Gastroesophageal sphincter (tissue), 4 donors: ENCODE measurements at regions not wholly inside any gene's neighbourhood (a gene's known extent, or its start where the extent isn't known, plus 50 kb on each side); places are given as distances from the start of the nearest gene placed in this dataset.

ENCODE experiments used
- ATAC-seq: fragments of 150-250 bp; one replicate; pipeline ENCODE4 v1.9.1; 2016; ENCODE audit warnings: mild to moderate bottlenecking, moderate library complexity
- H3K27ac ChIP-seq, 4 donors: fragments of 200-600 bp; sonication (generic) in 3 of 4; 1 replicate in 3 of 4; 2 replicates in 1 of 4; pipeline ENCODE4 v1.5.1; 2016 to 2019
- H3K27me3 ChIP-seq: fragments of 200-600 bp; sonication (generic); one replicate; pipeline ENCODE4 v1.5.1; 2019
- H3K36me3 ChIP-seq, 2 donors: fragments of 200-600 bp; sonication (generic); one replicate each; pipeline ENCODE4 v1.5.1; 2019; ENCODE audit warnings: control low read depth in 1 of 2
- H3K4me1 ChIP-seq, 3 donors: fragments of 200-600 bp; sonication (generic); 1 replicate in 2 of 3; 2 replicates in 1 of 3; pipeline ENCODE4 v1.5.1; 2016 to 2019; ENCODE audit warnings: control low read depth in 2 of 3
- H3K4me3 ChIP-seq, 2 donors: fragments of 200-600 bp; sonication (generic); one replicate each; pipeline ENCODE4 v1.5.1; 2019; ENCODE audit warnings: mild to moderate bottlenecking in 1 of 2, moderate library complexity in 1 of 2
- H3K9me3 ChIP-seq, 3 donors: fragments of 200-600 bp; sonication (generic); one replicate each; pipeline ENCODE4 v1.5.1; 2017 to 2019; ENCODE audit warnings: control low read depth in 2 of 3
- CTCF ChIP-seq, 4 experiments: fragments of 200-600 bp in 2 of 4; fragments of 450-650 bp in 2 of 4; sonication (generic) in 1 of 4; IDR thresholded peaks; one replicate each; pipeline ENCODE4 v1.5.1; 2017 to 2019; ENCODE audit warnings: antibody characterized with exemption in 4 of 4, mild to moderate bottlenecking in 2 of 4, moderate library complexity in 2 of 4
- EP300 ChIP-seq: sonication (generic); formaldehyde crosslinking; IDR thresholded peaks from one replicate; pipeline ENCODE4 v1.6.1; 2017; ENCODE audit warnings: antibody characterized with exemption, mild to moderate bottlenecking
- POLR2A ChIP-seq, 2 donors: fragments of 450-650 bp; IDR thresholded peaks; one replicate each; pipeline ENCODE4 v1.6.1; 2017; ENCODE audit warnings: antibody characterized with exemption in 2 of 2, mild to moderate bottlenecking in 2 of 2, moderate library complexity in 1 of 2
- POLR2AphosphoS5 ChIP-seq: sonication (generic); formaldehyde crosslinking; IDR thresholded peaks from one replicate; pipeline ENCODE4 v1.6.1; 2017; ENCODE audit warnings: antibody characterized with exemption
- WGBS, 2 donors: methylation state at CpG; one replicate each; pipeline ENCODE4 v1.1.5; 2018; ENCODE audit warnings: low coverage in 1 of 2; 5-methylcytosine and 5-hydroxymethylcytosine counted together

- WGBS, 2 donors, result 42 to 43% methylated on average over 2 of the region's 2 CpGs
- no peaks in the 10 kb centered on the region for H3K4me1 ChIP-seq
- no peaks in the 10 kb centered on the region for H3K27me3 ChIP-seq
- H3K36me3 ChIP-seq, result no peaks in the 10 kb centered on the region
- H3K9me3 ChIP-seq, result peaks cover 0 to 3% (median 0%) of the 10 kb centered on the region in 3 donors
- ATAC-seq, result no peak
- TF ChIP-seq POLR2AphosphoS5 (no peak), EP300 (no peak)
- no peak overlapping the region for H3K4me3 ChIP-seq
- H3K27ac ChIP-seq, result no peak overlapping the region
Observed at GRCh38 chr18:51582551-51582950, 385.1 kb upstream of the MEX3C start.

DNA sequence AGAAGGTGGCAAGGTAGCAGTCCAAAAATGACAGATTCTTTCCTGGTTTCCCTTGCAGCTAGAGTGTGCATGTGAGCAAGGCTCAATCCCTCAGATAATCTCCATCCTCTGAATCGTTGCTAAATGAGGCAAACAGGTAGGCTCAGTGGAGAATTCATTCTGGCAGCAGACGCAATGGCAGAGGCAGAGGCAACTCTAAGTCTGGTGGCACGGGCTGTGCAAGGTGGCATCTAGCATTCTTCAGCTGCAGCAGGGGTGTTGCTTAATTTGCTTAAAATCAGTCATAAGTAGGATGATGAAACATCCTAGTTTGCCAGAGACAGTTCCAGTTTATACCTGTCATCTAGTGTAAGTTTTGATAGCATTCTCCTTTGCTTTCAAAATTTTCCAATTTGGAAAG, 391.1 kb upstream of the MEX3C start:
- no peak for TF ChIP-seq POLR2AphosphoS5
- TF ChIP-seq POLR2A (IDR thresholded peaks at IDR 0.05), result no peak
- no peak for TF ChIP-seq CTCF (IDR thresholded peaks at IDR 0.05)
- TF ChIP-seq EP300, result no peak
- no peaks in the 10 kb centered on the region for H3K9me3 ChIP-seq
- H3K27me3 ChIP-seq, result no peaks in the 10 kb centered on the region
- H3K4me1 ChIP-seq, result no peaks in the 10 kb centered on the region
- no peaks in the 10 kb centered on the region for H3K36me3 ChIP-seq
- WGBS, 2 donors, result 83 to 100% methylated on average over 1 to 3 of the region's 3 CpGs
- ATAC-seq, result no peak
- no peak overlapping the region for H3K4me3 ChIP-seq
- H3K27ac ChIP-seq, result no peak overlapping the region

DNA sequence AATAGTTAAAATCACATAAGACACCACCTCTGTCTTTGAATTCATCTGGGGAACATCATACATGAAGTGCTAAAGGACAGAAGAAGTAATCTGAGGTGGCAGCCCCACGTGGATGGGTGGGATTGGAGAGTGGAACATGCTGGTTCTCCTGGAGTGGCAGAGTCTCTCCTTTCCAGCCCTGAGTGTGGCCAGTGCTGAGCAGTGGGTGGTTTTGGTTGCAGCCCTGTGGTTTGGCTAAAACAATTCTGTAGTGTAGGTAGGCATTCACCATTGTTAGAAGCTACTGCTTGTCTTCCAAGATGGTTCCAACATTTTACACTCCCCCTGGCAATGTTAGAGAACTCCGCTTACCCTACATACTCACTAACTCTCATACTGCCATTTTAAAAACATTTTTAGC, 396.4 kb upstream of the MEX3C start:
- no peaks in the 10 kb centered on the region for H3K4me1 ChIP-seq
- ATAC-seq, result no peak
- no peaks in the 10 kb centered on the region for H3K9me3 ChIP-seq
- H3K36me3 ChIP-seq, result no peaks in the 10 kb centered on the region
- no peaks in the 10 kb centered on the region for H3K27me3 ChIP-seq
- TF ChIP-seq CTCF (IDR thresholded peaks at IDR 0.05) (no peak), EP300 (no peak), POLR2A (IDR thresholded peaks at IDR 0.05) (no peak), POLR2AphosphoS5 (no peak)
- H3K4me3 ChIP-seq, result no peak overlapping the region
- WGBS, 2 donors, result 58 to 68% methylated on average over 2 of the region's 2 CpGs
- no peak overlapping the region for H3K27ac ChIP-seq

GRCh38 chr18:51603111-51603510, 405.6 kb upstream of the MEX3C start:
- no peaks in the 10 kb centered on the region for H3K4me1 ChIP-seq
- TF ChIP-seq EP300 (no peak), POLR2AphosphoS5 (no peak), CTCF (IDR thresholded peaks at IDR 0.05) (no peak), POLR2A (IDR thresholded peaks at IDR 0.05) (no peak)
- H3K27ac ChIP-seq, result no peak overlapping the region
- no peak overlapping the region for H3K4me3 ChIP-seq
- ATAC-seq, result no peak
- no peaks in the 10 kb centered on the region for H3K9me3 ChIP-seq
- no peaks in the 10 kb centered on the region for H3K27me3 ChIP-seq
- no peaks in the 10 kb centered on the region for H3K36me3 ChIP-seq

DNA sequence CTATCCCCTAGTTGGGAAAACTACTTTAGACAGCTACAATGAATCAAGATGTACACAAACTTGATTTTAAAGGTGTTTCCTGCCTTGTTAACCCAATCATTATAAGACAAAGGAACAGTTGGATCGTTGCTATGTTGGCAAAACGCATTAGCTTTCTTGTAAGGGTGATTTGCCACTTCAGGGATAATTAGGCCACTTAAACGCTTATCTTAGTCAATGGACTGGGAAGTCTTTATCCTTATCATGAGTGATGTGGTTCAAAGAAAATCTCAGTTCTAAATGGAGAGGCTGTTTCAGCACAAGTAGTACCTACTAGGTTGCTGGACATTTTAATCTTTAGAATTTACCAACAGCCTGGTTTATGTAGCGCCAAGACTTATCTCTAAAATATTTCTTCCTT, 406.1 kb upstream of the MEX3C start:
- H3K4me1 ChIP-seq, result no peaks in the 10 kb centered on the region
- 43 to 51% methylated on average over 3 to 4 of the region's 4 CpGs for WGBS, 2 donors
- TF ChIP-seq CTCF (IDR thresholded peaks at IDR 0.05) (no peak), POLR2A (IDR thresholded peaks at IDR 0.05) (no peak), EP300 (no peak), POLR2AphosphoS5 (no peak)
- H3K9me3 ChIP-seq, result no peaks in the 10 kb centered on the region
- H3K27me3 ChIP-seq, result no peaks in the 10 kb centered on the region
- no peak overlapping the region for H3K4me3 ChIP-seq
- no peaks in the 10 kb centered on the region for H3K36me3 ChIP-seq
- no peak overlapping the region for H3K27ac ChIP-seq
- no peak for ATAC-seq

DNA sequence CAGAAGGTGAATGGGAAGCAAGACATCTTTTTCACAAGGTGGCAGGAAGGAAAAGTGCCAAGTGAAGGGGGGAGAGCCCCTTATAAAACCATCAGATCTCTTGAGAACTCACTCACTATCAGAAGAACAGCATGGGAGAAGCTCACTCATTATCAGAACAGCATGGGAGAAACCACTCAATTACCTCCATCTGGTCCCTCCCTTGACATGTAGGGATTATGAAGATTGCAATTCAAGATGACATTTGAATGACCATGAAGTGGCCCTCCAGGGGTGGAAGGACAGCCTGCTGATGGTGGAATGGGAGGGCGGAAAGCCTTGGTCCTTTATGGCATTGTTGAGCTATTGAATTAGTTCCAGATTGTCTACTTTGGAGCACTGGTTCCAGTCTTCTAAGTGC, 413.0 kb upstream of the MEX3C start:
- H3K36me3 ChIP-seq, result no peaks in the 10 kb centered on the region
- no peak overlapping the region for H3K27ac ChIP-seq
- no peaks in the 10 kb centered on the region for H3K27me3 ChIP-seq
- H3K4me1 ChIP-seq, result peaks cover 0 to 9% (median 0%) of the 10 kb centered on the region in 3 donors
- H3K9me3 ChIP-seq, result no peaks in the 10 kb centered on the region
- no peak overlapping the region for H3K4me3 ChIP-seq
- WGBS, 2 donors, result 73 to 100% methylated on average over 1 of the region's 1 CpG
- no peak for ATAC-seq
- TF ChIP-seq POLR2A (IDR thresholded peaks at IDR 0.05), result no peak
- TF ChIP-seq CTCF (IDR thresholded peaks at IDR 0.05), result no peak
- no peak for TF ChIP-seq EP300
- no peak for TF ChIP-seq POLR2AphosphoS5
